Keratinocyte (primary cell): ENCODE measurements at regions not wholly inside any gene's neighbourhood (a gene's known extent, or its start where the extent isn't known, plus 50 kb on each side); places are given as distances from the start of the nearest gene placed in this dataset.

Experiments used
- EZH2 ChIP-seq: IDR thresholded peaks from one replicate; pipeline ENCODE4 v1.6.1; 2012; ENCODE audit warnings: inconsistent platforms, mild to moderate bottlenecking, low read length, moderate library complexity
- TF ChIP-seq, protein P1 (sequence below), 3 experiments: IDR thresholded peaks in 1 of 3; conservative IDR thresholded peaks in 1 of 3; optimal IDR thresholded peaks in 1 of 3; 2 replicates in 2 of 3; 3 replicates in 1 of 3; pipeline versions ENCODE3 to v1.5.1; 2011; ENCODE audit warnings: low read length in 3 of 3, mild to moderate bottlenecking in 3 of 3, moderate library complexity in 2 of 3, control low read depth in 1 of 3, inconsistent platforms in 1 of 3; ENCODE audit not compliant: insufficient read depth in 2 of 3; ENCODE audit errors: extremely low read depth in 1 of 3

GRCh38 chr2:2702385-2702784 lies 371.3 kb upstream of the MYT1L start:
- TF ChIP-seq, protein P1, sequence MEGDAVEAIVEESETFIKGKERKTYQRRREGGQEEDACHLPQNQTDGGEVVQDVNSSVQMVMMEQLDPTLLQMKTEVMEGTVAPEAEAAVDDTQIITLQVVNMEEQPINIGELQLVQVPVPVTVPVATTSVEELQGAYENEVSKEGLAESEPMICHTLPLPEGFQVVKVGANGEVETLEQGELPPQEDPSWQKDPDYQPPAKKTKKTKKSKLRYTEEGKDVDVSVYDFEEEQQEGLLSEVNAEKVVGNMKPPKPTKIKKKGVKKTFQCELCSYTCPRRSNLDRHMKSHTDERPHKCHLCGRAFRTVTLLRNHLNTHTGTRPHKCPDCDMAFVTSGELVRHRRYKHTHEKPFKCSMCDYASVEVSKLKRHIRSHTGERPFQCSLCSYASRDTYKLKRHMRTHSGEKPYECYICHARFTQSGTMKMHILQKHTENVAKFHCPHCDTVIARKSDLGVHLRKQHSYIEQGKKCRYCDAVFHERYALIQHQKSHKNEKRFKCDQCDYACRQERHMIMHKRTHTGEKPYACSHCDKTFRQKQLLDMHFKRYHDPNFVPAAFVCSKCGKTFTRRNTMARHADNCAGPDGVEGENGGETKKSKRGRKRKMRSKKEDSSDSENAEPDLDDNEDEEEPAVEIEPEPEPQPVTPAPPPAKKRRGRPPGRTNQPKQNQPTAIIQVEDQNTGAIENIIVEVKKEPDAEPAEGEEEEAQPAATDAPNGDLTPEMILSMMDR (optimal IDR thresholded peaks at IDR 0.05 in 1 of 3, IDR thresholded peaks at IDR 0.05 in 1 of 3, conservative IDR thresholded peaks at IDR 0.05 in 1 of 3; ENCODE audit: extremely low read depth in 1 of 3, insufficient read depth in 2 of 3, low read length in 3 of 3), result no peak
- no peak for TF ChIP-seq EZH2
